ENCODE measurements at regions not wholly inside any gene's neighbourhood (a gene's known extent, or its start where the extent isn't known, plus 50 kb on each side); places are given as distances from the start of the nearest gene placed in this dataset.

DNA sequence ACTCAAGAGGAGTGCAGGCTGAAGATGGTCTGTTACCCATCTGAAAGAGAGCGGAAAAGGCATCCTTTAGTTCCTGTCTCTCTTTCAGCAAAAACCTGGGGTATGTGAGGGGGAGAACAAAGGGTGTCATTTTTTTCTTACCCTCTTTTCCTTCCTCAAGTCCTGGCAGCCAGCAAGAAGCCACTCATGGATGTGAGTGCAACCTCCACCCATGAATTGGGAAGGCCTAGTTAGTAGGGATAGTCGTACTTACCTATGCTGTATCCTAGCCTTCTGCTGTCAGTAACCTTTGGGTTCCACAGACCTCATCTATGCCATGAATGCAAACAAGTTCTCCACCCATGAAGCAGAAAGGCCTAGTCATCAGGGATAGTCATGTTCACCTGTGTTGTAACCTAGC, 472.8 kb downstream of the ZIC1 start:
- DNase-seq (ENCODE audit: low read depth): no peak
- FAIRE-seq: no peak
- no peak overlapping the region for H3K4me3 ChIP-seq (ENCODE audit: low read depth, low read length)
- TF ChIP-seq, protein P1, sequence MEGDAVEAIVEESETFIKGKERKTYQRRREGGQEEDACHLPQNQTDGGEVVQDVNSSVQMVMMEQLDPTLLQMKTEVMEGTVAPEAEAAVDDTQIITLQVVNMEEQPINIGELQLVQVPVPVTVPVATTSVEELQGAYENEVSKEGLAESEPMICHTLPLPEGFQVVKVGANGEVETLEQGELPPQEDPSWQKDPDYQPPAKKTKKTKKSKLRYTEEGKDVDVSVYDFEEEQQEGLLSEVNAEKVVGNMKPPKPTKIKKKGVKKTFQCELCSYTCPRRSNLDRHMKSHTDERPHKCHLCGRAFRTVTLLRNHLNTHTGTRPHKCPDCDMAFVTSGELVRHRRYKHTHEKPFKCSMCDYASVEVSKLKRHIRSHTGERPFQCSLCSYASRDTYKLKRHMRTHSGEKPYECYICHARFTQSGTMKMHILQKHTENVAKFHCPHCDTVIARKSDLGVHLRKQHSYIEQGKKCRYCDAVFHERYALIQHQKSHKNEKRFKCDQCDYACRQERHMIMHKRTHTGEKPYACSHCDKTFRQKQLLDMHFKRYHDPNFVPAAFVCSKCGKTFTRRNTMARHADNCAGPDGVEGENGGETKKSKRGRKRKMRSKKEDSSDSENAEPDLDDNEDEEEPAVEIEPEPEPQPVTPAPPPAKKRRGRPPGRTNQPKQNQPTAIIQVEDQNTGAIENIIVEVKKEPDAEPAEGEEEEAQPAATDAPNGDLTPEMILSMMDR (IDR thresholded peaks at IDR 0.05; ENCODE audit: insufficient read depth, low read length, severe bottlenecking): no peak
- H3K36me3 ChIP-seq (ENCODE audit: control insufficient read depth, insufficient read depth, low read length): no peaks in the 10 kb centered on the region
- H3K27me3 ChIP-seq (ENCODE audit: control insufficient read depth, insufficient read depth, low read length): no peaks in the 10 kb centered on the region

DNA sequence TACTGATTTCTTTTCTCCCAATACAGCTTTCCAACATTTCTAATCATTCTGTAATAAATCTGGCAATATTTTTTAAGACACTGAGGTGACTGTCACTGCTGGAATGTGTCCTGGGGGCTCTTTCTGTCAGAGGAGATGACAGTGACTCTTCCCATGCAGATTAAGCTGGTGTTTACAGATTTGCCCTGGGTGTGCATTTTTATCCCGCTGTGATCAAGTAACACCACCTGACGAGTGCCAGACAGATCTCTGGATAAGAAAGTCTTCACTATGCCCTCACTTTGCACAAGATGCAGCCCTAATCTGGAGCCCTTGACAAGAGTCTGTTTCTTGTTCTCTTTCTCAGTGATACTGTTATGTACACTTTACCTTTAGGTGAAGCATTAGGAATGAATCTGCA, 477.7 kb downstream of the ZIC1 start:
- H3K36me3 ChIP-seq (ENCODE audit: control insufficient read depth, insufficient read depth, low read length): no peaks in the 10 kb centered on the region

GRCh38 chr3:147887797-147888196, 478.6 kb downstream of the ZIC1 start:
- H3K36me3 ChIP-seq (ENCODE audit: control insufficient read depth, insufficient read depth, low read length): no peaks in the 10 kb centered on the region
- no peak overlapping the region for H3K4me3 ChIP-seq (ENCODE audit: low read depth, low read length)
- H3K27me3 ChIP-seq (ENCODE audit: control insufficient read depth, insufficient read depth, low read length): no peaks in the 10 kb centered on the region
- TF ChIP-seq, protein P1 (IDR thresholded peaks at IDR 0.05; ENCODE audit: insufficient read depth, low read length, severe bottlenecking): no peak
- DNase-seq (ENCODE audit: low read depth): no peak
- no peak for FAIRE-seq

More for the DNA sequence above, 477.7 kb downstream of the ZIC1 start:
- TF ChIP-seq, protein P1 (IDR thresholded peaks at IDR 0.05; ENCODE audit: insufficient read depth, low read length, severe bottlenecking): no peak
- Histone ChIP-seq H3K27me3 (ENCODE audit: control insufficient read depth, insufficient read depth, low read length) (no peaks in the 10 kb centered on the region), H3K4me3 (ENCODE audit: low read depth, low read length) (no peak overlapping the region)
- no peak for FAIRE-seq
- no peak for DNase-seq (ENCODE audit: low read depth)

DNA sequence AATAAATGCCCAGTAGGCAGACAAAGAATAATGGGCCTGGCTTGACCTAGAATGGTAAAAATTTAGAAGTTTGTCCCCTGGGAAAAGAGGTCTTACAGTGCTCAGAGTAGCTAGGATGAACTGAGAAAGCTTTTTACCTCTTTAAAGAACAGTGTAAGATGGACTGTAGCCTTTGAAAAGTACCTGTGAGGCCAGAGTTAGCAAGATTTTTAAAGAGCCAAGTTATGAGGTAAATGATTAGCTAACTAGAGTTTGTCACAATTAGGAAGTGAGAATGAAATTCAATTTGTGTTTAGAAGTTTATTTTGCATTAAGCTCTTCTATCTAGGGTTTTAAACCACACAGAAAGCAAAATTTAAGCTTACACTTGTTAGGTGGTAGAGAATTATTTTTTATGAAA, 480.9 kb downstream of the ZIC1 start:
- Histone ChIP-seq H3K27me3 (ENCODE audit: control insufficient read depth, insufficient read depth, low read length) (no peaks in the 10 kb centered on the region), H3K4me3 (ENCODE audit: low read depth, low read length) (no peak overlapping the region), H3K36me3 (ENCODE audit: control insufficient read depth, insufficient read depth, low read length) (no peaks in the 10 kb centered on the region)
- no peak for DNase-seq (ENCODE audit: low read depth)
- FAIRE-seq: no peak
- TF ChIP-seq, protein P1 (IDR thresholded peaks at IDR 0.05; ENCODE audit: insufficient read depth, low read length, severe bottlenecking): no peak

DNA sequence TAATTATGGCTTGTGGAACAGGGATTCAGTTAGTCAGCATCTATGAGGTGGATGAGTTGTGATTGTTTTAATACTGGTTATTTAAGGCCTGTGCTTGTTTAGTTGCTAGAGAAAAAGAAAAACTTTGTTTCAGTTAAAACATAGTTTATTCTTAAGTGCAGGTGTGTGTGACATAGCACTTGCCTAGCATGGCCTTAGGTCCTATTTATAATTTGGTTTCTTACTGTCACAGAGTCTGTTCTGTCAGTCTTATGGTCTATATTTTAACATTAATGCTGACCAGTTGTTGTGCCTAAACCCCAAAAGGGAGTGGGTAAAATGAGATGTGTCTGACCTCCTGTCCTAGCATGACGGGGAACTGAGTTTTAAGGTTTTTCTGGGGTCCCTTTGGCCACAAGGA, 486.3 kb downstream of the ZIC1 start:
- FAIRE-seq (no peak), DNase-seq (ENCODE audit: low read depth) (no peak)
- Histone ChIP-seq H3K36me3 (ENCODE audit: control insufficient read depth, insufficient read depth, low read length) (no peaks in the 10 kb centered on the region), H3K27me3 (ENCODE audit: control insufficient read depth, insufficient read depth, low read length) (no peaks in the 10 kb centered on the region), H3K4me3 (ENCODE audit: low read depth, low read length) (no peak overlapping the region)
- TF ChIP-seq, protein P1 (IDR thresholded peaks at IDR 0.05; ENCODE audit: insufficient read depth, low read length, severe bottlenecking): no peak

- Histone ChIP-seq H3K36me3 (ENCODE audit: control insufficient read depth, insufficient read depth, low read length) (no peaks in the 10 kb centered on the region), H3K4me3 (ENCODE audit: low read depth, low read length) (no peak overlapping the region), H3K27me3 (ENCODE audit: control insufficient read depth, insufficient read depth, low read length) (no peaks in the 10 kb centered on the region)
- FAIRE-seq (no peak), DNase-seq (ENCODE audit: low read depth) (no peak)
- TF ChIP-seq, protein P1 (IDR thresholded peaks at IDR 0.05; ENCODE audit: insufficient read depth, low read length, severe bottlenecking): no peak
These were observed 491.7 kb downstream of the ZIC1 start for GRCh38 chr3:147900851-147901250.
